HEK293 (cell line): ENCODE measurements at regions not wholly inside any gene's neighbourhood (a gene's known extent, or its start where the extent isn't known, plus 50 kb on each side); places are given as distances from the start of the nearest gene placed in this dataset.

ENCODE experiments used
- CTCF ChIA-PET: fragments of 350-600 bp; formaldehyde crosslinking; extraction: SDS; loops from one replicate; lab custom pipeline; 2021; ENCODE audit warnings: antibody characterized with exemption; lab: Yijun Ruan, JAX
- POLR2A ChIA-PET: fragments of 300-600 bp; formaldehyde crosslinking; extraction: SDS; loops from one replicate; lab custom pipeline; 2020; ENCODE audit warnings: antibody characterized with exemption, inconsistent platforms; lab: Yijun Ruan, JAX
- H3K27ac ChIP-seq: fragments of 200-500 bp; sonication (Bioruptor generic); 2 replicates; pipeline ENCODE4 v1.5.1; 2014; ENCODE audit warnings: low read depth, low read length, control low read depth, inconsistent platforms; ENCODE audit errors: extremely low read depth
- H3K36me3 ChIP-seq, 2 experiments: fragments of 200-500 bp in 1 of 2; sonication (Bioruptor generic) in 1 of 2; 1 replicate in 1 of 2; 2 replicates in 1 of 2; pipeline ENCODE4 v1.5.1; 2014 to 2017; ENCODE audit warnings: inconsistent platforms in 2 of 2, low read length in 2 of 2; ENCODE audit not compliant: control insufficient read depth in 2 of 2, insufficient read depth in 1 of 2
- H3K4me1 ChIP-seq: fragments of 200-500 bp; sonication (Bioruptor generic); 2 replicates; pipeline ENCODE4 v1.5.1; 2014; ENCODE audit warnings: mild to moderate bottlenecking, low read length, inconsistent platforms; ENCODE audit not compliant: control insufficient read depth, insufficient read depth
- H3K4me3 ChIP-seq: 2 replicates; pipeline ENCODE4 v1.5.1; 2011; ENCODE audit warnings: low read depth, mild to moderate bottlenecking, control low read depth, low read length, moderate library complexity
- H3K9me3 ChIP-seq: fragments of 200-500 bp; sonication (Bioruptor generic); 2 replicates; pipeline ENCODE4 v1.5.1; 2014; ENCODE audit warnings: low read depth, low read length, inconsistent platforms; ENCODE audit not compliant: control insufficient read depth, insufficient read depth
- GLIS2 ChIP-seq: fragments of 450-650 bp; formaldehyde crosslinking; IDR thresholded peaks from 2 replicates; pipeline ENCODE4 v1.5.1; 2016; ENCODE audit warnings: missing biosample characterization, missing genetic modification characterization
- KLF9 ChIP-seq: fragments of 450-650 bp; formaldehyde crosslinking; IDR thresholded peaks from 2 replicates; pipeline ENCODE4 v1.5.1; 2016; ENCODE audit warnings: missing biosample characterization, missing genetic modification characterization, low read depth
- OVOL3 ChIP-seq: fragments of 450-650 bp; formaldehyde crosslinking; IDR thresholded peaks from 2 replicates; pipeline ENCODE4 v1.5.1; 2016; ENCODE audit warnings: missing biosample characterization, missing genetic modification characterization
- RBAK ChIP-seq: fragments of 450-650 bp; formaldehyde crosslinking; IDR thresholded peaks from 2 replicates; pipeline ENCODE4 v1.5.1; 2016; ENCODE audit warnings: missing biosample characterization, missing genetic modification characterization
- REPIN1 ChIP-seq: fragments of 450-650 bp; formaldehyde crosslinking; IDR thresholded peaks from 2 replicates; pipeline ENCODE4 v1.5.1; 2017; ENCODE audit warnings: missing biosample characterization, missing genetic modification characterization, low read depth
- YY1 ChIP-seq: fragments of 450-650 bp; formaldehyde crosslinking; IDR thresholded peaks from 2 replicates; pipeline ENCODE4 v1.5.1; 2018; ENCODE audit warnings: missing biosample characterization, missing genetic modification characterization
- ZBTB17 ChIP-seq: fragments of 450-650 bp; formaldehyde crosslinking; IDR thresholded peaks from 2 replicates; pipeline ENCODE4 v1.5.1; 2016; ENCODE audit warnings: missing biosample characterization, missing genetic modification characterization
- ZBTB8A ChIP-seq: fragments of 450-650 bp; formaldehyde crosslinking; IDR thresholded peaks from 2 replicates; pipeline ENCODE4 v1.5.1; 2016; ENCODE audit warnings: missing biosample characterization, missing genetic modification characterization
- ZIC2 ChIP-seq: fragments of 450-650 bp; formaldehyde crosslinking; IDR thresholded peaks from 2 replicates; pipeline ENCODE4 v1.5.1; 2016; ENCODE audit warnings: missing biosample characterization, missing genetic modification characterization
- ZNF211 ChIP-seq: fragments of 450-650 bp; formaldehyde crosslinking; IDR thresholded peaks from 2 replicates; pipeline ENCODE4 v1.5.1; 2016; ENCODE audit warnings: low read depth, missing biosample characterization, missing genetic modification characterization
- ZNF214 ChIP-seq: fragments of 450-650 bp; formaldehyde crosslinking; IDR thresholded peaks from 2 replicates; pipeline ENCODE4 v1.5.1; 2017; ENCODE audit warnings: missing biosample characterization, mild to moderate bottlenecking, missing genetic modification characterization, borderline replicate concordance
- ZNF514 ChIP-seq: fragments of 450-650 bp; formaldehyde crosslinking; IDR thresholded peaks from 2 replicates; pipeline ENCODE4 v1.5.1; 2016; ENCODE audit warnings: missing biosample characterization, missing genetic modification characterization
- ZNF548 ChIP-seq: fragments of 450-650 bp; formaldehyde crosslinking; IDR thresholded peaks from 2 replicates; pipeline ENCODE4 v1.5.1; 2016; ENCODE audit warnings: missing biosample characterization, missing genetic modification characterization
- ZNF658 ChIP-seq: fragments of 450-650 bp; formaldehyde crosslinking; IDR thresholded peaks from 2 replicates; pipeline ENCODE4; 2016; ENCODE audit warnings: missing biosample characterization, missing genetic modification characterization
- TF ChIP-seq, protein P1 (sequence below): fragments of 450-650 bp; formaldehyde crosslinking; IDR thresholded peaks from 2 replicates; pipeline ENCODE4 v1.5.1; 2016; ENCODE audit warnings: missing biosample characterization, missing genetic modification characterization, low read depth
- TF ChIP-seq, protein P2 (sequence below): fragments of 450-650 bp; formaldehyde crosslinking; IDR thresholded peaks from 2 replicates; pipeline ENCODE4 v1.5.1; 2016; ENCODE audit warnings: missing biosample characterization, missing genetic modification characterization
- TF ChIP-seq, protein P3 (sequence below): fragments of 450-650 bp; formaldehyde crosslinking; IDR thresholded peaks from 2 replicates; pipeline ENCODE4 v1.5.1; 2016; ENCODE audit warnings: missing biosample characterization, missing genetic modification characterization, borderline replicate concordance
- TF ChIP-seq, protein P4 (sequence below): fragments of 450-650 bp; formaldehyde crosslinking; IDR thresholded peaks from 2 replicates; pipeline ENCODE4 v1.5.1; 2016; ENCODE audit warnings: missing biosample characterization, missing genetic modification characterization
- TF ChIP-seq, protein P5 (sequence below): fragments of 450-650 bp; formaldehyde crosslinking; IDR thresholded peaks from 2 replicates; pipeline ENCODE4 v1.5.1; 2016; ENCODE audit warnings: missing biosample characterization, missing genetic modification characterization, low read depth

DNA sequence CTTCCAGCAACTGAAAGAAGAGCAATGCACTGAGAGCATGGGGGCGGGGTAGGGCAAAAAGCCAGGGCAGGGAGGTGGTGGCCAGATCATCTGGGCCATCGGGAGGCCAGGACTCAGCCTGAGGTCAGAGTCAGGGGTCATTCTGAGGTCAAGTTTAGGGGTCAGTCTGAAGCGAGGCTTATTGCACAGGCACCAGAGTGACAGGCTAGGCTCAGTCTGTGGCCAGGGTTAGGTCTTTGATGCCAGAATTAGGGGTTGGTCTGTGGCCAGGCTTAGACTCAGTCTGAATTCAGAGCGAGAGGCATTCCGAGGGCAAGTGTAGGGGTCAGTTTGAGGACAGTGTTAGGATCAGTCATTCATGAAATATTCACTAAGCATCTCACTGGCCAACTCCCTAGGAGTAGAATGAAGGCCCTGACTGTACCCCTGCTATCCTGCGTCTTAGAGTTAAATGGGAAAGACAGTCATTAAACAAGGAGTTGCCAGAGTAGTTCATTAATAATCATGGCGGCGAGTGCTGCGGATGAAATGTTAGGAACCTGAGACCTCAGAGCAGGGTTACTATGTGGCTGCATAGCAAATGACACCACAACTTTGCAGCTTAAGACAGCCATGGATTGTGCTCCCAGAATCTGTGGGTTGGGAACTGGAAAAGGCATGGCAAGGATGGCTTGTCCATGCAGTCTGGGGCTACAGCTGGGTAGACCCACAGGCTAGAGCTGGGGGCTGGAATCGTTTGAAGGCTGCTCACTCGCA lies 198.7 kb downstream of the CYP26B1 start:
- CTCF ChIA-PET, result no interaction called here
- Histone ChIP-seq H3K4me3 (no peak overlapping the region), H3K27ac (no peak overlapping the region), H3K9me3 (no peaks in the 10 kb centered on the region), H3K4me1 (no peaks in the 10 kb centered on the region), H3K36me3 (no peaks in the 10 kb centered on the region)
- POLR2A ChIA-PET, result no interaction called here
- TF ChIP-seq, protein P1, sequence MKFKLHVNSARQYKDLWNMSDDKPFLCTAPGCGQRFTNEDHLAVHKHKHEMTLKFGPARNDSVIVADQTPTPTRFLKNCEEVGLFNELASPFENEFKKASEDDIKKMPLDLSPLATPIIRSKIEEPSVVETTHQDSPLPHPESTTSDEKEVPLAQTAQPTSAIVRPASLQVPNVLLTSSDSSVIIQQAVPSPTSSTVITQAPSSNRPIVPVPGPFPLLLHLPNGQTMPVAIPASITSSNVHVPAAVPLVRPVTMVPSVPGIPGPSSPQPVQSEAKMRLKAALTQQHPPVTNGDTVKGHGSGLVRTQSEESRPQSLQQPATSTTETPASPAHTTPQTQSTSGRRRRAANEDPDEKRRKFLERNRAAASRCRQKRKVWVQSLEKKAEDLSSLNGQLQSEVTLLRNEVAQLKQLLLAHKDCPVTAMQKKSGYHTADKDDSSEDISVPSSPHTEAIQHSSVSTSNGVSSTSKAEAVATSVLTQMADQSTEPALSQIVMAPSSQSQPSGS (tag by site-specific recombination), result no peak
- TF ChIP-seq ZNF548 (tag by site-specific recombination), result no peak
- no peak for TF ChIP-seq ZNF514 (tag by site-specific recombination)
- no peak for TF ChIP-seq REPIN1 (tag by site-specific recombination)
- no peak for TF ChIP-seq ZNF211 (tag by site-specific recombination)
- no peak for TF ChIP-seq ZNF658
- TF ChIP-seq, protein P2, sequence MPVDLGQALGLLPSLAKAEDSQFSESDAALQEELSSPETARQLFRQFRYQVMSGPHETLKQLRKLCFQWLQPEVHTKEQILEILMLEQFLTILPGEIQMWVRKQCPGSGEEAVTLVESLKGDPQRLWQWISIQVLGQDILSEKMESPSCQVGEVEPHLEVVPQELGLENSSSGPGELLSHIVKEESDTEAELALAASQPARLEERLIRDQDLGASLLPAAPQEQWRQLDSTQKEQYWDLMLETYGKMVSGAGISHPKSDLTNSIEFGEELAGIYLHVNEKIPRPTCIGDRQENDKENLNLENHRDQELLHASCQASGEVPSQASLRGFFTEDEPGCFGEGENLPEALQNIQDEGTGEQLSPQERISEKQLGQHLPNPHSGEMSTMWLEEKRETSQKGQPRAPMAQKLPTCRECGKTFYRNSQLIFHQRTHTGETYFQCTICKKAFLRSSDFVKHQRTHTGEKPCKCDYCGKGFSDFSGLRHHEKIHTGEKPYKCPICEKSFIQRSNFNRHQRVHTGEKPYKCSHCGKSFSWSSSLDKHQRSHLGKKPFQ, result no peak
- TF ChIP-seq, protein P3, sequence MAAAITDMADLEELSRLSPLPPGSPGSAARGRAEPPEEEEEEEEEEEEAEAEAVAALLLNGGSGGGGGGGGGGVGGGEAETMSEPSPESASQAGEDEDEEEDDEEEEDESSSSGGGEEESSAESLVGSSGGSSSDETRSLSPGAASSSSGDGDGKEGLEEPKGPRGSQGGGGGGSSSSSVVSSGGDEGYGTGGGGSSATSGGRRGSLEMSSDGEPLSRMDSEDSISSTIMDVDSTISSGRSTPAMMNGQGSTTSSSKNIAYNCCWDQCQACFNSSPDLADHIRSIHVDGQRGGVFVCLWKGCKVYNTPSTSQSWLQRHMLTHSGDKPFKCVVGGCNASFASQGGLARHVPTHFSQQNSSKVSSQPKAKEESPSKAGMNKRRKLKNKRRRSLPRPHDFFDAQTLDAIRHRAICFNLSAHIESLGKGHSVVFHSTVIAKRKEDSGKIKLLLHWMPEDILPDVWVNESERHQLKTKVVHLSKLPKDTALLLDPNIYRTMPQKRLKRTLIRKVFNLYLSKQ, result no peak
- no peak for TF ChIP-seq ZIC2 (tag by site-specific recombination)
- no peak for TF ChIP-seq OVOL3 (tag by site-specific recombination)
- no peak for TF ChIP-seq RBAK (tag by site-specific recombination)
- TF ChIP-seq ZBTB8A, result no peak
- no peak for TF ChIP-seq GLIS2 (tag by site-specific recombination)
- no peak for TF ChIP-seq KLF9 (tag by site-specific recombination)
- TF ChIP-seq, protein P4, sequence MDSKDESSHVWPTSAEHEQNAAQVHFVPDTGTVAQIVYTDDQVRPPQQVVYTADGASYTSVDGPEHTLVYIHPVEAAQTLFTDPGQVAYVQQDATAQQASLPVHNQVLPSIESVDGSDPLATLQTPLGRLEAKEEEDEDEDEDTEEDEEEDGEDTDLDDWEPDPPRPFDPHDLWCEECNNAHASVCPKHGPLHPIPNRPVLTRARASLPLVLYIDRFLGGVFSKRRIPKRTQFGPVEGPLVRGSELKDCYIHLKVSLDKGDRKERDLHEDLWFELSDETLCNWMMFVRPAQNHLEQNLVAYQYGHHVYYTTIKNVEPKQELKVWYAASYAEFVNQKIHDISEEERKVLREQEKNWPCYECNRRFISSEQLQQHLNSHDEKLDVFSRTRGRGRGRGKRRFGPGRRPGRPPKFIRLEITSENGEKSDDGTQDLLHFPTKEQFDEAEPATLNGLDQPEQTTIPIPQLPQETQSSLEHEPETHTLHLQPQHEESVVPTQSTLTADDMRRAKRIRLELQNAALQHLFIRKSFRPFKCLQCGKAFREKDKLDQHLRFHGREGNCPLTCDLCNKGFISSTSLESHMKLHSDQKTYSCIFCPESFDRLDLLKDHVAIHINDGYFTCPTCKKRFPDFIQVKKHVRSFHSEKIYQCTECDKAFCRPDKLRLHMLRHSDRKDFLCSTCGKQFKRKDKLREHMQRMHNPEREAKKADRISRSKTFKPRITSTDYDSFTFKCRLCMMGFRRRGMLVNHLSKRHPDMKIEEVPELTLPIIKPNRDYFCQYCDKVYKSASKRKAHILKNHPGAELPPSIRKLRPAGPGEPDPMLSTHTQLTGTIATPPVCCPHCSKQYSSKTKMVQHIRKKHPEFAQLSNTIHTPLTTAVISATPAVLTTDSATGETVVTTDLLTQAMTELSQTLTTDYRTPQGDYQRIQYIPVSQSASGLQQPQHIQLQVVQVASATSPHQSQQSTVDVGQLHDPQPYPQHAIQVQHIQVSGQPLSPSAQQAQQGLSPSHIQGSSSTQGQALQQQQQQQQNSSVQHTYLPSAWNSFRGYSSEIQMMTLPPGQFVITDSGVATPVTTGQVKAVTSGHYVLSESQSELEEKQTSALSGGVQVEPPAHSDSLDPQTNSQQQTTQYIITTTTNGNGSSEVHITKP, result no peak
- TF ChIP-seq, protein P5, sequence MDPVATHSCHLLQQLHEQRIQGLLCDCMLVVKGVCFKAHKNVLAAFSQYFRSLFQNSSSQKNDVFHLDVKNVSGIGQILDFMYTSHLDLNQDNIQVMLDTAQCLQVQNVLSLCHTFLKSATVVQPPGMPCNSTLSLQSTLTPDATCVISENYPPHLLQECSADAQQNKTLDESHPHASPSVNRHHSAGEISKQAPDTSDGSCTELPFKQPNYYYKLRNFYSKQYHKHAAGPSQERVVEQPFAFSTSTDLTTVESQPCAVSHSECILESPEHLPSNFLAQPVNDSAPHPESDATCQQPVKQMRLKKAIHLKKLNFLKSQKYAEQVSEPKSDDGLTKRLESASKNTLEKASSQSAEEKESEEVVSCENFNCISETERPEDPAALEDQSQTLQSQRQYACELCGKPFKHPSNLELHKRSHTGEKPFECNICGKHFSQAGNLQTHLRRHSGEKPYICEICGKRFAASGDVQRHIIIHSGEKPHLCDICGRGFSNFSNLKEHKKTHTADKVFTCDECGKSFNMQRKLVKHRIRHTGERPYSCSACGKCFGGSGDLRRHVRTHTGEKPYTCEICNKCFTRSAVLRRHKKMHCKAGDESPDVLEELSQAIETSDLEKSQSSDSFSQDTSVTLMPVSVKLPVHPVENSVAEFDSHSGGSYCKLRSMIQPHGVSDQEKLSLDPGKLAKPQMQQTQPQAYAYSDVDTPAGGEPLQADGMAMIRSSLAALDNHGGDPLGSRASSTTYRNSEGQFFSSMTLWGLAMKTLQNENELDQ (tag by site-specific recombination), result no peak
- TF ChIP-seq YY1 (tag by site-specific recombination), result no peak
- no peak for TF ChIP-seq ZBTB17 (tag by site-specific recombination)
- TF ChIP-seq ZNF214 (tag by site-specific recombination), result no peak
